Activated T-cell treated with anti-CD3 and anti-CD28 coated beads, Interleukin-2, amount 50 U/mL, for 1 hour (primary cell): ENCODE measurements at regions not wholly inside any gene's neighbourhood (a gene's known extent, or its start where the extent isn't known, plus 50 kb on each side); places are given as distances from the start of the nearest gene placed in this dataset.
"Not testable (repeated sequence)": the region's sequence is repeated elsewhere in the genome, so short reads cannot be mapped to it uniquely, and the experiment has no call there.

ENCODE experiments used
- DNase-seq: peaks from one replicate; pipeline ENCODE4 v3.0.0-alpha.2; 2020

GRCh38 chr13:50539791-50540530 is 303.5 kb downstream of the DLEU7 start:
- DNase-seq, result no peak

- no peak for DNase-seq
These were observed 300.4 kb downstream of the DLEU7 start for GRCh38 chr13:50543141-50543540.

- DNase-seq, result no peak
These were observed 299.7 kb downstream of the DLEU7 start for GRCh38 chr13:50543782-50544181.

- no peak for DNase-seq
These were observed 299.3 kb downstream of the DLEU7 start for GRCh38 chr13:50544211-50544610.

GRCh38 chr13:50547175-50547574 is 296.3 kb downstream of the DLEU7 start:
- not testable (repeated sequence) for DNase-seq

GRCh38 chr13:50548586-50548985 is 294.9 kb downstream of the DLEU7 start:
- no peak for DNase-seq

GRCh38 chr13:50549221-50549942 is 294.1 kb downstream of the DLEU7 start:
- no peak for DNase-seq

GRCh38 chr13:50550151-50550550 is 293.3 kb downstream of the DLEU7 start:
- no peak for DNase-seq

- DNase-seq, result no peak
These were observed 291.0 kb downstream of the DLEU7 start for GRCh38 chr13:50552424-50552966.

- DNase-seq, result no peak
These were observed 281.8 kb downstream of the DLEU7 start for GRCh38 chr13:50561739-50562138.

GRCh38 chr13:50566646-50567045 is 276.8 kb downstream of the DLEU7 start:
- no peak for DNase-seq

GRCh38 chr13:50572129-50572528 is 271.4 kb downstream of the DLEU7 start:
- no peak for DNase-seq

- no peak for DNase-seq
These were observed 270.4 kb downstream of the DLEU7 start for GRCh38 chr13:50573066-50573465.

- DNase-seq, result no peak
These were observed 268.8 kb downstream of the DLEU7 start for GRCh38 chr13:50574731-50575130.

GRCh38 chr13:50575138-50575537 is 268.4 kb downstream of the DLEU7 start:
- DNase-seq, result no peak

- DNase-seq, result no peak
These were observed 267.3 kb downstream of the DLEU7 start for GRCh38 chr13:50576156-50576555.

GRCh38 chr13:50577806-50578205 is 265.7 kb downstream of the DLEU7 start:
- DNase-seq, result no peak

- DNase-seq, result no peak
These were observed 262.7 kb downstream of the DLEU7 start for GRCh38 chr13:50580684-50581305.

- no peak for DNase-seq
These were observed 261.8 kb downstream of the DLEU7 start for GRCh38 chr13:50581586-50582196.

- DNase-seq, result no peak
These were observed 258.5 kb downstream of the DLEU7 start for GRCh38 chr13:50584856-50585580.

GRCh38 chr13:50585674-50586413 is 257.6 kb downstream of the DLEU7 start:
- no peak for DNase-seq
